ENCODE measurements at regions not wholly inside any gene's neighbourhood (a gene's known extent, or its start where the extent isn't known, plus 50 kb on each side); places are given as distances from the start of the nearest gene placed in this dataset.
"Not testable (repeated sequence)": the region's sequence is repeated elsewhere in the genome, so short reads cannot be mapped to it uniquely, and the experiment has no call there.

GRCh38 chr3:188008582-188009213 lies 145.3 kb upstream of the LPP start:
- DNase-seq: no peak
- no peak for TF ChIP-seq POLR2A (IDR thresholded peaks at IDR 0.05)
- no peak for TF ChIP-seq CTCF (IDR thresholded peaks at IDR 0.05)

DNA sequence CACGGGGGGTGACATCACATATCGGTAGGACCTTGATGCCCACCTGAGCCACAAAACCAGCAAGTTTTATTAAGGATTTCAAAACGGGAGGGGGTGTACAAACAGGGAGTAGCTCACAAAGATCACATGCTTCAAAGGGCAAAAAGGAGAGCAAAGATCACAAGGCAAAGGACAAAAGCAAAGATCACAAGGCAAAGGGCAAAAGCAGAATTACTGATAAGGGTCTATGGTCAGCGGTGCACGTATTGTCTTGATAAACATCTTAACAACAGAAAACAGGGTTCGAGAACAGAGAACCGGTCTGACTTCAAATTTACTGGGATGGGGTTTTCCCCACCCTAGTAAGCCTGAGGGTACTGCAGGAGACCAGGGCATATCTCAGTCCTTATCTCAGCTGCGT lies 143.5 kb upstream of the LPP start:
- Histone ChIP-seq H3K36me3 (no peaks in the 10 kb centered on the region), H3K27ac (no peak overlapping the region), H3K27me3 (no peaks in the 10 kb centered on the region), H3K4me3 (no peak overlapping the region), H3K4me1 (no peaks in the 10 kb centered on the region), H3K9me3 (no peaks in the 10 kb centered on the region)
- no peak for TF ChIP-seq CTCF (IDR thresholded peaks at IDR 0.05)
- TF ChIP-seq POLR2A (IDR thresholded peaks at IDR 0.05): no peak
- no peak for DNase-seq

More at GRCh38 chr3:188008582-188009213, 145.3 kb upstream of the LPP start:
- H3K4me1 ChIP-seq: peaks cover 0 to 7% (median 3%) of the 10 kb centered on the region in 4 donors
- H3K27me3 ChIP-seq: no peaks in the 10 kb centered on the region
- no peak overlapping the region for H3K27ac ChIP-seq
- H3K4me3 ChIP-seq: no peak overlapping the region
- no peaks in the 10 kb centered on the region for H3K9me3 ChIP-seq
- H3K36me3 ChIP-seq: no peaks in the 10 kb centered on the region

GRCh38 chr3:188019727-188020126 lies 134.2 kb upstream of the LPP start:
- no peaks in the 10 kb centered on the region for H3K9me3 ChIP-seq
- TF ChIP-seq CTCF (IDR thresholded peaks at IDR 0.05): no peak
- TF ChIP-seq POLR2A (IDR thresholded peaks at IDR 0.05): no peak
- DNase-seq: no peak
- no peaks in the 10 kb centered on the region for H3K4me1 ChIP-seq
- H3K36me3 ChIP-seq: no peaks in the 10 kb centered on the region
- H3K27ac ChIP-seq: no peak overlapping the region
- no peak overlapping the region for H3K4me3 ChIP-seq
- no peaks in the 10 kb centered on the region for H3K27me3 ChIP-seq

GRCh38 chr3:188021041-188021440 lies 132.9 kb upstream of the LPP start:
- no peak for DNase-seq
- TF ChIP-seq POLR2A (IDR thresholded peaks at IDR 0.05): no peak
- no peak for TF ChIP-seq CTCF (IDR thresholded peaks at IDR 0.05)
- no peak overlapping the region for H3K4me3 ChIP-seq
- H3K36me3 ChIP-seq: no peaks in the 10 kb centered on the region
- no peaks in the 10 kb centered on the region for H3K9me3 ChIP-seq
- no peaks in the 10 kb centered on the region for H3K27me3 ChIP-seq
- peaks cover 0 to 2% (median 0%) of the 10 kb centered on the region in 4 donors for H3K4me1 ChIP-seq
- H3K27ac ChIP-seq: no peak overlapping the region

GRCh38 chr3:188021502-188022040 lies 132.4 kb upstream of the LPP start:
- H3K36me3 ChIP-seq: no peaks in the 10 kb centered on the region
- H3K4me3 ChIP-seq: no peak overlapping the region
- no peak for DNase-seq
- no peak for TF ChIP-seq CTCF (IDR thresholded peaks at IDR 0.05)
- TF ChIP-seq POLR2A (IDR thresholded peaks at IDR 0.05): no peak
- no peaks in the 10 kb centered on the region for H3K27me3 ChIP-seq
- no peak overlapping the region for H3K27ac ChIP-seq
- no peaks in the 10 kb centered on the region for H3K9me3 ChIP-seq
- peaks cover 0 to 7% (median 0%) of the 10 kb centered on the region in 4 donors for H3K4me1 ChIP-seq

- not testable (repeated sequence) for H3K27ac ChIP-seq, H3K9me3 ChIP-seq, H3K36me3 ChIP-seq, DNase-seq, H3K4me1 ChIP-seq, H3K27me3 ChIP-seq, H3K4me3 ChIP-seq
These were observed 131.1 kb upstream of the LPP start for GRCh38 chr3:188022902-188023301.

Measured in Peyer's patch (tissue), 4 donors.